ENCODE measurements at regions not wholly inside any gene's neighbourhood (a gene's known extent, or its start where the extent isn't known, plus 50 kb on each side); places are given as distances from the start of the nearest gene placed in this dataset.
A peak's percentile ranks its signal among the peaks of the same experiment; 100 is the strongest.

DNA sequence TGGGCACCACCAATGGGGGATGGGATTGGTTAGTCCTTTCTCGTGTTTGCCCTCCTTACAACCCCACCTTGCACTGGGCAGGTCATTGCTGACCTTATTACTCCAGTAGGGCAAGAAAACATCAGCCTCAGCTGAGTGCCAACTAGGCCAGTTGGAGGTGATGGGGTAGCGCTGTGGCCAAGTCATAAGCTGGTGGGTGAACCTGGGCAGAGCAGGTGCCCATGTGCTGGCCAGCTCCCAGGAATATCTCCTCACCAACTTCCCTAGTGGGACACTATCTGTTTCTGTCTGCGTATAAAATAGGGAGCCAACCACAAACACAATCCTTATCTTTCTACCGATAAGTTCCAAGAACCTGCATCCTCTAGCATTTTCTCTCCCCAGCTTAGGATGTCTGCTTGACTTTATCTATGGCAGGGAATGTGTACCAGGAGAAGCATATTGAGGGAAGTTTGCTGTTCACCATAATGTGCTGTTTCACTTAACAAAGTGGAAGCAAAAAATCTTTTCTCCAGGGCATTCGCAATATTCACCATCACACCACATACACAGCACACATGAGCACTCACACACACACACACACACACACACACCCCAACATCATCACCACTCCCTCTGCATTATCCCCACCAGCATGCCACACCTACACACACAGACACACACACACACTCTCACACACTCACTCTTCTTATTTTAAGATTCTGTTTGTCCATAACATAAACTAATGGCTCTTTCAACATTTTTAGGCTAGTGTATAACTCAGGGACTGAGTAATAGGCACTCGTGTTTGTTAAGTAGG lies 390.0 kb downstream of the ENC1 start:
- H3K27ac ChIP-seq (ENCODE audit: low read depth, low read length): peak overlapping the region; percentile 75
- H3K9me3 ChIP-seq (ENCODE audit: control insufficient read depth, insufficient read depth, low read length): no peaks in the 10 kb centered on the region
- H3K4me3 ChIP-seq (ENCODE audit: low read depth, low read length): peak overlapping the region; percentile 8; the same call in 1 of the 2 replicates
- no peaks in the 10 kb centered on the region for H3K27me3 ChIP-seq (ENCODE audit: control insufficient read depth, insufficient read depth, low read length)
- no peak for DNase-seq (ENCODE audit: low read depth, low spot score)
- ChIA-PET CTCF (interaction anchor here (1.0 to 1.1 kb wide), 2 partner anchors 348 to 399 kb away, joined by 3 read pairs; no protein-coding TSS in a partner anchor), POLR2A (no interaction called here)
- TF ChIP-seq, protein P1, sequence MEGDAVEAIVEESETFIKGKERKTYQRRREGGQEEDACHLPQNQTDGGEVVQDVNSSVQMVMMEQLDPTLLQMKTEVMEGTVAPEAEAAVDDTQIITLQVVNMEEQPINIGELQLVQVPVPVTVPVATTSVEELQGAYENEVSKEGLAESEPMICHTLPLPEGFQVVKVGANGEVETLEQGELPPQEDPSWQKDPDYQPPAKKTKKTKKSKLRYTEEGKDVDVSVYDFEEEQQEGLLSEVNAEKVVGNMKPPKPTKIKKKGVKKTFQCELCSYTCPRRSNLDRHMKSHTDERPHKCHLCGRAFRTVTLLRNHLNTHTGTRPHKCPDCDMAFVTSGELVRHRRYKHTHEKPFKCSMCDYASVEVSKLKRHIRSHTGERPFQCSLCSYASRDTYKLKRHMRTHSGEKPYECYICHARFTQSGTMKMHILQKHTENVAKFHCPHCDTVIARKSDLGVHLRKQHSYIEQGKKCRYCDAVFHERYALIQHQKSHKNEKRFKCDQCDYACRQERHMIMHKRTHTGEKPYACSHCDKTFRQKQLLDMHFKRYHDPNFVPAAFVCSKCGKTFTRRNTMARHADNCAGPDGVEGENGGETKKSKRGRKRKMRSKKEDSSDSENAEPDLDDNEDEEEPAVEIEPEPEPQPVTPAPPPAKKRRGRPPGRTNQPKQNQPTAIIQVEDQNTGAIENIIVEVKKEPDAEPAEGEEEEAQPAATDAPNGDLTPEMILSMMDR (IDR thresholded peaks at IDR 0.05; ENCODE audit: low read depth, low read length): no peak

DNA sequence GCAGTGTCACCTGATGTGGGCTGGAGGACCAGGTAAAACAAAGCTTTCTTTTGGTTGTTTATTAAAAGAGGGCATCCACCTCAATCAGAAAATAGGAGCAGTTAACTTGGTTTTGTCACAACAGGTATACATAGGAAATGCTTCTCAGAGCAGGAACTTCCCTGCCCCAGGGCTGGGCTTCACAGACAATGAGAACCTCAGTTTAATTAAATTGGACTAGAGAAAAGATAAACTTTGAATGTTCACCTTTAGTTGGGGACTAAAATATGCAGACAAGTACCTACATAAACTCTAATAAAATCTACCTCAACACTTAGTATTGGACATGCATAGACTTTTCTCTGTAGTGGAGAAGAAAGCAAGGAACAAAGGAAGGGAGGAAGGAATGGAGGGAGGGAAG lies 392.0 kb downstream of the ENC1 start:
- H3K27me3 ChIP-seq (ENCODE audit: control insufficient read depth, insufficient read depth, low read length): no peaks in the 10 kb centered on the region
- H3K27ac ChIP-seq (ENCODE audit: low read depth, low read length): no peak overlapping the region
- ChIA-PET CTCF (no interaction called here), POLR2A (no interaction called here)
- DNase-seq (ENCODE audit: low read depth, low spot score): no peak
- no peaks in the 10 kb centered on the region for H3K9me3 ChIP-seq (ENCODE audit: control insufficient read depth, insufficient read depth, low read length)
- TF ChIP-seq, protein P1 (IDR thresholded peaks at IDR 0.05; ENCODE audit: low read depth, low read length): no peak
- no peak overlapping the region for H3K4me3 ChIP-seq (ENCODE audit: low read depth, low read length)

DNA sequence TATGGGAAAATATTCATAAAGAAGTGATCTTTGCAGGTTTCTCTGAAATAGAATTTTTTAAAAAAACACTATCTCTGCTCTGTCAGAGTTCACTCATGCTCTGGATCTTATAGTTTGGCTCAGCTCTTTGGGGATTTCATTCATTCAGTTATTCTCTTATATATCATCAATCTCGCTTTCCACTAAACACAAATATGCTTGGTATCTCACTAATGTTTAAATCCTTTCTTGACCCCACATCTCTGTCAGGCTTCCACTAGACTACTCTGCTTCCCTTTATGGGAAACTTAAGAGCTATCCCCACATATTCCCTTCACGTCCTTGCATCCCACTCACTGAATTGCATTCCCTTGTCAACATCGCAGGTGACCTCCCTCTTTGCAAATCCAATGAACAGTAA lies 396.1 kb downstream of the ENC1 start:
- DNase-seq (ENCODE audit: low read depth, low spot score): no peak
- CTCF ChIA-PET: no interaction called here
- POLR2A ChIA-PET: no interaction called here

DNA sequence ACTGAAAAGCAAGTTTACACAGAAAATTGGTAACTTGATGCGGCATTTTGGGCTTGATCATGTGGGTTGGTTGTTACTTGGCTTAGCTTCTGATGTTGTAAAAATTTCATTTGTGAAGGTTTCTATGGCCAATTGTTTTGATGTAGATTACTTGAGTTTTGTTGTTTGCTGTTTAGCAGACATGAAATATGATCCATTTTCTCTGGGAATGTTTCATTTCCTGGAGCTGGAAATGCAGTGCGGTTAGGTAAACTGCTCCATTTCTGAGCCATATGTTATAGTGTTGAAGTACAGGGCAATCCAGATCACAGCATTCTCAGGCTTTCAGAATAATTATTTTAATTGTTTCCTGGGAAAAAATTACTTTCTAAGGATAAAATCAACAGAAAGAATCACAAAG lies 396.9 kb downstream of the ENC1 start:
- Histone ChIP-seq H3K27ac (ENCODE audit: low read depth, low read length) (no peak overlapping the region), H3K4me3 (ENCODE audit: low read depth, low read length) (no peak overlapping the region), H3K9me3 (ENCODE audit: control insufficient read depth, insufficient read depth, low read length) (no peaks in the 10 kb centered on the region), H3K27me3 (ENCODE audit: control insufficient read depth, insufficient read depth, low read length) (no peaks in the 10 kb centered on the region)
- TF ChIP-seq, protein P1 (IDR thresholded peaks at IDR 0.05; ENCODE audit: low read depth, low read length): no peak
- CTCF ChIA-PET: no interaction called here
- POLR2A ChIA-PET: no interaction called here
- no peak for DNase-seq (ENCODE audit: low read depth, low spot score)

More for the DNA sequence above, 396.1 kb downstream of the ENC1 start:
- no peak overlapping the region for H3K4me3 ChIP-seq (ENCODE audit: low read depth, low read length)
- H3K27ac ChIP-seq (ENCODE audit: low read depth, low read length): no peak overlapping the region
- TF ChIP-seq, protein P1 (IDR thresholded peaks at IDR 0.05; ENCODE audit: low read depth, low read length): no peak
- no peaks in the 10 kb centered on the region for H3K27me3 ChIP-seq (ENCODE audit: control insufficient read depth, insufficient read depth, low read length)
- no peaks in the 10 kb centered on the region for H3K9me3 ChIP-seq (ENCODE audit: control insufficient read depth, insufficient read depth, low read length)

DNA sequence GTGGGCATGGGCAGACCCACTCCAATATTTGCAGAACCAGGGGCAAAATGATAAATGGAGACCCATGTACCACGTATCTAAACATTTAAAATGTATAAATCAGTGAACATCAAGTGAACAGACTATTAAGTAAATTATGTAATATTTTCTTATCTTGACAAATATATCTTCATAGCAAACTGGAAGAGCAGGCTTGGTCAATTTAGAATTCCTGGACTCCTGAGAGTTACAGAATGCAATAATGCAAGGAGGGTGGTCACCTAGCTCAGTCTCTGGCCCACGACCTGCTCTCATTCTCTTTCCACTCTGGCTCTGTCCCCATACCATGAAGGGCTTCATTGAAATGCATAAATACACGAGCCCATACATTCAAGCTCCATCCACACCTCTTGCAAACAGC lies 398.0 kb downstream of the ENC1 start:
- H3K4me3 ChIP-seq (ENCODE audit: low read depth, low read length): no peak overlapping the region
- DNase-seq (ENCODE audit: low read depth, low spot score): no peak
- POLR2A ChIA-PET: interaction anchor here (0.6 kb wide), 1 partner anchor 17 kb away, joined by 3 read pairs; no protein-coding TSS in a partner anchor
- TF ChIP-seq, protein P1 (IDR thresholded peaks at IDR 0.05; ENCODE audit: low read depth, low read length): no peak
- no peaks in the 10 kb centered on the region for H3K27me3 ChIP-seq (ENCODE audit: control insufficient read depth, insufficient read depth, low read length)
- no peaks in the 10 kb centered on the region for H3K9me3 ChIP-seq (ENCODE audit: control insufficient read depth, insufficient read depth, low read length)
- CTCF ChIA-PET: no interaction called here
- no peak overlapping the region for H3K27ac ChIP-seq (ENCODE audit: low read depth, low read length)
